T-helper 2 cell treated with Interferon-gamma antibody and Interleukin-4, amounts not matched to agents 100 ng/mL and 5 ng/mL, for 36 hours (primary cell): ENCODE measurements at regions not wholly inside any gene's neighbourhood (a gene's known extent, or its start where the extent isn't known, plus 50 kb on each side); places are given as distances from the start of the nearest gene placed in this dataset.
"Not testable (repeated sequence)": the region's sequence is repeated elsewhere in the genome, so short reads cannot be mapped to it uniquely, and the experiment has no call there.

Experiments
- intact Hi-C: fragments of 100-400 bp; cut with micrococcal nuclease; formaldehyde crosslinking; loops from one replicate; pipeline ENCODE4 v1.15.1; 2023

DNA sequence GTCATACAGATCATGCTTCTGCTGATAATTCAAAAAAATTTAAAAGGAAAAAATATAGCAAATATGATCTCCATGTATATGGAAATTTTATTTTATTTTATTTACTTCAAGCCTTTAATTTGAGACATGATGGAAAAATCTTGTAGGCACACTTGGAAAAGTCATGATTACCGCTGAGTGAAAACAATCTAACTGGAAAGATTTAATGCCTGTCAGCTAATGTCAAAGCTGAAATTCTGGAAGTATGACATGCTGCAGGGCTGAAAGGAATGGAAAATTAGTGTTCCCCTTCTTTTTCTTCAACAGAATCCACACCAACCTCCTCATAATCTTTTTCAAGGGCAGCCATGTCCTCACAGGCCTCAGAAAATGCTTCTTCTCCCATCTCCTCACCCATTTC, 58.2 kb downstream of the RPRM start:
- intact Hi-C loops = no loop called here

DNA sequence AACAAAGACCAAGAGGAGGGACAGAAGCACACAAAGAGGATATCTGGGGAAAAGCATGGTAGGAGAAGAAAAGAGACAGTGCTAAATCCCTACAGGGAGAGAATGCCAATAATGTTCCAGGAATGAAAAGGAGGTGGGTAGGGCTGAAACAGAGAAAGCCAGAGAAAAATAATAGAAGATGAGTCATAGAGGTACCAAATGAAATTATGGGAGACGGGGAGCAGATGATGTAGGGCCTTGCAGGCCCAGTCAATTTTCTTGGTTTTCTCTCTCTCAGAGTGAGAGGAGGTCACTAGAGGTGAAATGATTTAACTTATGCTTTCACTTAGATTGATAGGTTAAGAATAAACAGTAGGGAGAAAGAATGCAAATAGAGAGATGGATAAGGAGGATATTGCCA, 61.5 kb downstream of the RPRM start:
- intact Hi-C loops = no loop called here

DNA sequence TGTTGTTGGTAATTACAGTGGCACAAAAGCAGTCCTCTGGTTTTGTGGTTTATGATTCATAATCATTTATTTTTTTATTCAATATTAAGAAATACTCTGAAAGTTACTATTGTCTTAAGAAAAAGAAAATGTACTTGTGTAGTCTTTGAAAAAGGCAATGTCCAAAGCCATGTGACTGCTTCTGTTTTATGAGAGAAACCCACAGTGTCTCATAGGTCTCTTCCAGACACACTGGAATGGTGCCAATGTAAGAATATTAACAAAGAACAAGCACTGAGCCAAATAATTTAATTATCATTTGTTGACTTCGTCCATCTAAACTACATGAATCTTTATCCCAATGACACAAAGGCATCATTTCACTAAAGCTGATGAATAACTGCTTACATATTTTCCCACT, 62.5 kb downstream of the RPRM start:
- intact Hi-C loops = no loop called here

DNA sequence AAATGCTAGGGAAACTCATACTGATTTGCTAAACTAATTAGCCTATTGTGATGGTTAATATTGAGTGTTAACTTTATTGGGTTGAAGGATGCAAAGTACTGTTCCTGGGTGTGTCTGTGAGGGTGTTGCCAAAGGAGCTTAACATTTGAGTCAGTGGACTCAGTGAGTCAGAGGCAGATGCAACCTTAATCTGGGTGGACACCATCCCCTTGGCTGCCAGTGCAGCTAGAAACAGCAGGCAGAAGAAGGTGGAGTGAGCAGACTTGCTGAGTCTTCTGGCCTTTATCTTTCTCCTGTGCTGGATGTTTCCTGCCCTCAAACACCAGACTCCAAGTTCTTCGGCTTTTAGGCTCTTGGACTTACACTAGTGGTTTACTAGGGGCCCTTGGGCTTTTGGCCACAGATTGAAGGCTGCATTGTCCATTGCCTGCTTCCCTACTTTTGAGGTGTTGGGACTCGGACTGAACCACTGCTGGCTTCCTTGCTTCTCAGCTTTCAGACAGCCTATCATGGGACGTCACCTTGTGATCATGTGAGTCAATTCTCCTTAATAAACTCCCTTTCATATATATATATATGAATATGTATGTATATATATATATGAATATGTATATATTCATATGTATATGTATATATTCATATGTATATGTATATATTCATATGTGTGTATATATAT, 69.7 kb downstream of the RPRM start:
- intact Hi-C loops = no loop called here

DNA sequence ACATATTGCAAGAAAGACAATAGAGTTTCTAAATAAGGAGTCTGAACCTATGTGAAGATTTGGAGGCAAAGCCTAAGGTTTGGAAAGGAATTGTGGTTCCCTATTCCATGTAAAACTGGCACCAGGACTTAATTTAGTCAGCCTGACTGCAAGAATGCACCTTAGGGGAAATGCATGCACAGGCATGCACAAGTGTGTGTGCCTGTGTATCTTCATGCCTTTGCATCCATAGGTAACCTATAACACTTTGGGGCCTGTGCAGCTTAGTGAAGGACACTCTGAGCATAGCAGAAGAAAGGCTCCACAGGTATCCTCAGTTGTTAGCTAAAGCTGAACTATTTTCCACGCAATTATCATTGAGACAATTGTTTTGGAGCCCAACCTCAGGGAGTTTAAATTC, 73.4 kb downstream of the RPRM start:
- intact Hi-C loops = no loop called here

DNA sequence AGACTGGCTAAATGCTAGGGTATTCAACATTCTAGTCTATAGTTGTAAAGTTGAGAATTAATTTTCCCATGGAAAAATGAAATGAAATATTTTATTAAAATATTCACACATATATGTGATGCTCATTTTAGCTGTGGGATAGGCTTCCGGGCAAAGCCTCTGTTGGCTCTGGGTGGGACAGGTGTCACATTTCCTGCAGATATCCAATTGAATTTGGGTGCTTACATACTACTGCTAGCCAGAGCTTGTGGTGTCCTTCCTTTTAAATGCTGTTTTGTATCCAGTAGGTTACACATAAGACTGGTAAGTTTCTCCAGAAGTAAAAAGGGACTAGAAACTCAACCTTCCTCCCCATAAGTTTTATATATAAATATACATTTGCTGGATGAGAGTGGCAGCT, 73.8 kb downstream of the RPRM start:
- intact Hi-C loops = no loop called here

DNA sequence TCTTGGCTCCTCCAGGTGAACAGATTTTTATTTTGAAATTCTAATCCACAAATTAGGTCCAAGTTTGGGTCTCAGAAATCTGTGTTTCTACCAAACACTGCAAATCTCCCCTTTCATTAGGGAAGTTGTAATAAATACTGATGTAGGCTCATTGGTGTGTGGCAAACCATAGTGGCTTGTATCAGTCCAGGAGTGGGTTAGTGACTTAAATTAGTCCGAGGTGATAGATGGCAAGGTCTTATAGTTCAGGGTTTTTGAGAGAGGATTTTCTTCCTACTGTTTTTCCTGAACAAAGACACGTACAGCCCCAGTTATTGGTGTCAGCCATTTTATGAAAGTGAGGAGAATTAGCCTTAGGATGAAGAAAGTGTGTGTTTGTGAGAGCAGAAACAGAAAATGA, 74.6 kb downstream of the RPRM start:
- intact Hi-C loops = no loop called here

DNA sequence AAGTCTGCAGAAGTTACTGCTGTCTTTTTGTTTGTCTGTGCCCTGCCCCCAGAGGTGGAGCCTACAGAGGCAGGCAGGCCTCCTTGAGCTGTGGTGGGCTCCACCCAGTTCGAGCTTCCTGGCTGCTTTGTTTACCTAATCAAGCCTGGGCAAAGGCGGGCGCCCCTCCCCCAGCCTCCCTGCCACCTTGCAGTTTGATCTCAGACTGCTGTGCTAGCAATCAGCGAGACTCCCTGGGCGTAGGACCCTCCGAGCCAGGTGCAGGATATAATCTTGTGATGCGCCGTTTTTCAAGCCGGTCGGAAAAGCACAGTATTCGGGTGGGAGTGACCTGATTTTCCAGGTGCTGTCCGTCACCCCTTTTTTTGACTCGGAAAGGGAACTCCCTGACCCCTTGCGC, 75.2 kb downstream of the RPRM start:
- intact Hi-C loops = not testable (repeated sequence)

DNA sequence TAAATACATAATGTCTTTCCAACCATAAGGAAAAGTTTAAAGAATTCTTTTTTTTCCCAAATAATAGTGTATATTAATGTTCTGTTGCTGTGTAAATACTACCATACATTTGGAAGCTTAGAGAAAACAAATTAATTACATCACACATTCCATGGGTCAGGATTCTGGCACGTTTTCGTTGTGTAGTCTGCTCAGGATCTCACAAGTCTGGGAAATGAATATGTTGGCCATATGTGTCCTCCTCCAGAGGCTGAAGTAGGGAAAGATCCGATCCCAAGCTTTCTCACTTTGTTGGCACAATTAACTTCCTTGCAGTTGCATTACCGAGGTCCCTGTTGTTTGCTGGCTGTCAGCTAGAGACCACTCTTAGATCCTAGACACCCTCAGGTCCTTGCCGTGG, 83.9 kb downstream of the RPRM start:
- intact Hi-C loops = no loop called here

DNA sequence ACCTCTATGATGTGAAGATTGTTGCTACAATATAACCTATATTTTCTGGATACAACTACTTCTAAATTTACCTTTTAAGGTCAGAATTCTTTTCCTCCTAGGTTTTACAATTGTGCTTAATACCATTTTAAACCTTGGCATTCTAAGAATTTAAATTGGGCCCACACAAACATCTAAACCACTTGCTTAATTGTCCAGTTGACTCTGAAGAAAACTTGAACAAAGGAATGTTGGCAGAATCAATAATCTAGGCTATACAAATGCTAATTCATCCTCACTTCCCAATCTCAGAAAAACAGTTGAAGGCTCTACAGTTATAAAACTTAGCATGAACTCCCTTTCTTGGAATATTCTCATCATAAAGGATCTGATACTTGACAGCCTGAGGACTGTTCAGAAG, 84.3 kb downstream of the RPRM start:
- intact Hi-C loops = no loop called here

DNA sequence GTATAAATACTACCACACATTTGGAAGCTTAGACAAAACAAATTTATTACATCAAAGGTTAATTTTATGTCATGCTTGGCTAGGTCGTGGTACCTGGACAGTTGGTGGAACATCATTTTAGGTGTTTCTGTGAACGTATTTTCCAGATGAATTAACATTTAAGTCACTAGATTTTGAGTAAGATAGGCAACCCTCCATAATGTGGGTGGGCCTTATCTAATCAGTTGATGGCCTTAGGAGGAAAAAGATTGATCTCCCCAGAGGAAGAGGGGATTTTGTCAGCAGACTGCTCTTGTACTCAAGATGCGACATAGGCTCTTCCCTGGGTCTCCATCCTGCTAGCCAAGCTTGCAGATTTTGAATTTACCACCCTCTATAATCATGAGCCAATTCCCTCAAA, 85.0 kb downstream of the RPRM start:
- intact Hi-C loops = no loop called here

DNA sequence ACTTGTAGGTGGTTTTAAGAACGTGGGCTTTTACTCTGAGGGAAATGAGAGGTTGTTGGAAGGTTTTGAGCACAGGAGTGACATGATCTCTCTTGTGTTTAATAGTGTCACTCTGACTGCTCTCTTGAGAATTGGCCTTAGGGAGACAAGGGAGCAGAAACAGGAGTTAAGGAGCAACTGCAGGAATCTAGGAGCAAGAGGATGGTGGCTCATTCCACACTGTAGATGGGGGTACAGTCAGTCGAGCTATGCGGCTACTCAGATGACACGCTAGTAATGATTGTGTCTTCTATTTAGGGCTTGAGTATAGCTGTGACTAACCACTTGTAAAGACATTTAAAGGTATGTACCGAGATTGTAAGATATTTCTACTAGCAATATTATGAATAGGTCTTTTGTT, 87.4 kb downstream of the RPRM start:
- intact Hi-C loops = no loop called here

DNA sequence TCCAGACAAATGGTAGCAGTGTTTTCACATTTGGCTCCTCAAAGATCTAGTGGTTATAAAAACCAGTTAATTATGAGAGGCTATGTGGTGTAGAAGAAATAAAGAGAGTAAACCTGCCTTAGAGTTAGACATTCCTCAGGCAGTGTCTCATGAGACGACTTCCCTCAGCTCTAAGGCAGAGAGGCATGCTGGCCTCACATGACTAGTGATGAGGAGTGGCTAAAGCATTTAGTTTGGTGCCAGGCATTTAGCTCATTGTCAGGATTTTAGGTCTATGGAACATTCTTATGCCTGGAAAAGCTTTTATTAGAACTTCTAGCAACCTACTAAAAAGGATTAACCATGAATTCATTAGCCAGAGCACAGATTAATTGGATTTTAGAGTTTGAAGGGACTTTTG, 90.3 kb downstream of the RPRM start:
- intact Hi-C loops = no loop called here

DNA sequence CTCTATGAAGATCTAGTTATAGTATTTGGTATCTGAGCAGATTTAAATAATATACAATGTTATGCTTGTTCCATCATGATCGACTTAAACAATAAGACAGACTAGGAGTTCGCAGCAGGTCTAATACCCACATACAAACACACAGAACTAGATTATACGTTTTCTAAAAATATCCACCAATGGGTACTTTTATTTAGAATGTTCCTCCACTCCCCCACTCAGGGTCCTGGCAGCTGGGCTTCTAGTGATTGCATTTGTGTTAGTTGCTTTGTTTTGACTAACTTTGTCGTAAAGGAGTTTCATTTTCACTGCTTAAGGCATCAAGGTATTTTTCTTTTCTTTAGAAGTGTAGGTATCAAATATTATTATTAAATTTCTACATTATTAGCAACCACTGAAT, 91.4 kb downstream of the RPRM start:
- intact Hi-C loops = no loop called here

DNA sequence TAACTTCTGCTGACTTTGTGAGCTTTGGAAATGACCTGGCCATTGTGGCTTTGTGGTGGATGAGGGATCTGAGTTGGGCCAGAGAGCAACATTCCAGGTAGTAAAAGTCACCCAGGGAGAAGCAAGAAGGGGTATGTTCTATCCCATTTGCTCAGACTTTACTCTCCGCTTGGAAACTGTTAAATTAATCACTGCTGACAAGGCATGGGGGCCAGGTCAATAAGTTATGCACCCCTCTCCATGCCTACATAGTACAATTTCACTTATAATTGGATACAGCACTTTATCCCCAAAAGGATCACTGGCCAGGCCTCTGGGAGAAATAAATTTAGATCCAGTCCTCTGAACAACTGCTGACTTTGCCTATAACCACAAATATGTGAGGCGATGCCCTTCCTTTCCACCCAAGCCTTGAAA, 92.1 kb downstream of the RPRM start:
- intact Hi-C loops = no loop called here

DNA sequence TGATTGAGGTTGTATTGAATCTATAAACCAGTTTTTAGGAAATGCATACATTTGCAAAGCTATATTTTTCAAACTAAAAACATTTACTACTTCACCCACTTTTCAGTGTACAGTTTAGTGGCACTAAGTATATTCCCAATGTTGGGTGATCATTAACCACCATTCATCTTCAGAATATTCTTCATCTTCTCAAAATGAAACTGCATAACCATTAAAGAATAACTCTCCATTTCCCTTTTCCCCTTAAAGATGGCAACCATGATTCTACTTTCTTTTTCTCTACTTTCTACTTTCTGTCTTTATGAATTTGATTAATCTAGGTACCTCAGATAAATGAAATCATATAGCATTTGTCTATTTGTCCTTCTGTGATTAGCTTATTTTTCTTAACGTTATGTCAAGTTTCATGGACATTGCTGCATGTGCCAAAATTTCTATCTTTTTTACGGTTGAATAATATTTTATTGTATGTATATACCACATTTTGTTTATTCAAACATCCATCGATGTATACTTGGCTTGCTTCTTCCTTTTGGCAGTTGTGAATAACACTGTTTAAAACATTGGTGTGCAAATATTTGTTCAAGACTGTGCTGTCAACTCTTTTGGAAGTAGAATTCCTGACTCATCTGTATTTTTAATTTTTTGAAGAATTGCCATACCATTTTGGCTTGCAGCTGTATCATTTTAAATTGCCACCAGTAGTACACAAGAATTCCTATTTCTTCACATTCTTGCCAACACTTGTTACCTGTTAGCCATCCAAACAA, 104.9 kb downstream of the RPRM start:
- intact Hi-C loops = no loop called here

DNA sequence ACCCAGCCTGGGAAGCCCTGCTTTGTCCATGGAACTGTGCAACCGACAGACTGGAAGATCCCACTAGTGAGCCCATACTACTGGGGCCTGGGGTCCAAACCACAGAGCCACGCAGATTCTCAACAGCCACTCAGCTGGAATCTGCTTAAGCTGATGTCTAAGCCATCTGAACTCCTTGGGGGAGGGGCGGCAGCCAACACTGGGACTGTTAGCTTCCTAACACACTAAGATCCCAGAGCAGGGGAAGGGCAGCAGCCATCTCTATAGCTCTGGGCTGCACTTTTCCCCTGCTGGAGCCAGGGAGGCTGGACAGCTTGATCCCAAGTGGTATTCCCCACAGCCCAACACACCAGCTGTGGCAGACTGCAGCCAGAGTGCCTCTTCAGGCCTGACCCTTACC, 118.3 kb downstream of the RPRM start:
- intact Hi-C loops = no loop called here

DNA sequence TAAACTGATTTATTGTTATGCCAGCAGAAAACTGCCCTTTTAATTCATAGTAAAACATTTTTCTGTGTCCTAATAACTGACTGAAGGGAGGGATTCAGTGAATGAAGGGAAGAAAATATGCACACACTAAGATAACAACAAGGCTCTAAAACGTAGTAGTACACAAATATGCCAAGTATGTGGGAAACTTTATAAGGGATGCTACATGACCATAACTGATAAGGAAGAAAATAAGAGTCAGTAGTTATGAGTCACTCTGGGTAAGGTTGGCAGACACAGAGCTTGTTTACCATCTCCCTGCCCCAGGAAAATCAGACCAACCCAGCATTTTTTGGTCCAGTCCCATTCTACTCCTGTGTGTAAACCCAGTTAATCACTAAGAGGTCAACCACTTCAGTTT, 124.2 kb downstream of the RPRM start:
- intact Hi-C loops = no loop called here

DNA sequence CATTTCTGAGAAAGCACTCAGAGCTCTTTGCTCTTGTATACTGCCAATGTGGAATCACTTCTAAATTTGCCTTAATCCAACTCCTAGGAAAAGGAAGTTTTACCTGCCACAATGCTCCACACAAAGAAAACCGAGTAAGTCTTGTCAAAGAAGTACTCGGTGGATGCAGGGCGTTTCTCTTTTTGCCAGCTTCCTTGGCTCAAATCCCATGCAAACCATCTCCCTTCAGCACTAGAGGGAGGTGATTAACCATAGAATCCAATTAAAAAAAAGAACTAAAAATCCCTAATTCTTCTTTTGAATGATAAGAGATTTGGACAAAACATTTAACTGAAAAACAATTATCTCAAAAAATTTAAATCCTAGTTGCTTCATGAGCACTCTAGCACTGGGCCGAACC, 129.0 kb downstream of the RPRM start:
- intact Hi-C loops = no loop called here

DNA sequence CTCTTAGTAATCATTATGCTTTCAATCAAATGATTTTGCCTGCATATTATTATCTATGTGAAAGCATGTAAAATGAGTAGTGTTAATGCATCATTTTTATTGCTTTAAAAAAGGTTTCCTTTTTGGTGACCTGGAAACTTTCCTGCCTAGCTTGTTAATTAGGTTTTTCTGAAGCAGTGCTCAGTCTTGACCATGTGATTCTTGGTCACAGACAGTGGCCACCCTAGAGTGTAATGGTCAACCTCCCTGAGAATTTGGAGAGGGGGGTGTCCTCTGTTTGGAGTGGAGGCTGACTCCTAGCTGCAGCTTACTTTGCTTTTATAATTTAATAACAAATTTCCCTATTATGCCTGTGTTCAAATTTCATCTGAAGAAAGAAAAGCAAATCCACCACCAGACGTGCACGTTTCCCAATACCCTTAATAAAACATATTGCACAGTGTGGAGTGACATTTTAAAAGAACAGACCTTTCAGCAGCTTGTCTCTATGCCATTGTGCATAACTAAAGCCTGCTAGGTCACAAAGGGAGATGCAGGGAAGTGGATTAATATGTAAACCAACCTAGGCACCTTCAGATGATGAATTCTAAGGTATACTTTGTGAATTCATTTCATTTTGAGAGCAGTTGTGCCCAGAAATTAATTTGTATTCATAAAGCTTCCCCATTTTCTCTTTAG, 130.6 kb downstream of the RPRM start:
- intact Hi-C loops = no loop called here

DNA sequence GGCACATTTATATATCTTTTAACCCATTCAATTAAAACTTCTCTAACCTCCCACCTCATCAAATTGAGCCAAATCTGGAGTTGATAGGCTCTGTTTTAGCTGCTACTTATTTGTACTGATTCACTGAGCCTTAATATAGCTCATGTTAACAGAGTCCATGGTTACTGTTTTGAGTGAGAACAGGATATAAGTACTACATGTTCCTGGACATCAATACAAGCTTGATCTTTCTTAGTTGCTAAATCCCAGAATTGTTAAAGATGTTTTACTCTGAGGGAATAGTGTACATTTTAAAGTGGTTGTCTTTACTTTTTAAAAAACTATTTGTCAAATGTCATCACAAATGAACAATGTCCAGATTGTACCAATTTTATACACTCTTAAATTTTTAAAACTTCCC, 157.7 kb downstream of the RPRM start:
- intact Hi-C loops = no loop called here

DNA sequence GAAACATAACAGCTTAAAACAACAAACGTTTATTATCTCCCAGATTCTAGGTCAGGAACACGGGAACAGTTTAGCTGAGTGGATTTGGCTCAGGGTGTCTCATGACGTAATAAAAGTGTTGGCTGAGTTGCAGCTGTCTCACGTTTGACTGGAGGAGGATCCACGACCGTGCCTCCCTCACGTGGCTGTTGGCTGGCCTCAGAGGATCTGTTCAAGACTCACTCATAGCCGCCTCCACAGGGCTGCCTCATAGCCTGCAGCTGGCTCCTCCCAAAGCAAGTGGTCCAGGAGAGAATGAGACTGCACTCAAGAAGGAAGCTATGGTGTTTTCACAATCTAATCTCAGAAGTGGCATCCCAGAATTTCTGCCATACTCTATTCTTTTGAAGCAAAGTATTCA, 167.1 kb downstream of the RPRM start:
- intact Hi-C loops = no loop called here

DNA sequence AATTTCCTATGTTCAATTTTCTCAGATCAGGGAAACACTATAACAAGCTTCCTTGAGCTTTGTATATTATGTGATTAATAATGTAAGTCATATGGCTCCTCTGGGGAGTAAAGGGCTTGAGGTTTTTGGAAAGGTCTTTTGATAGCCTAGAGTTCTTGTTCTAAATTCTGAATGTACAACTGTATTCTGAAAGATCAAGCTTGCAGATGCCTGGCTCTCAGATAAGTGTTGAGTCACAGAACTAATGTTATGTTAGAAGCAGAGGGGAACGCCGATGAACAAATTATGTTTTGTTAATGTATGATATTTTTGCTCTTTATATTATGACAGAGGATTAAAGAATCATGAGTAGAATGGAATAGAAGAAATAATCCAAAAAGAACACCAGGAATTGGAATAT, 170.1 kb downstream of the RPRM start:
- intact Hi-C loops = no loop called here
